HL-60 (cell line): ENCODE measurements at regions not wholly inside any gene's neighbourhood (a gene's known extent, or its start where the extent isn't known, plus 50 kb on each side); places are given as distances from the start of the nearest gene placed in this dataset.

Experiments
- GABPA ChIP-seq: IDR thresholded peaks from 2 replicates; pipeline ENCODE4 v1.6.1; 2012; ENCODE audit warnings: low read depth
- POLR2AphosphoS5 ChIP-seq: IDR thresholded peaks from 2 replicates; pipeline ENCODE4 v1.6.1; 2012; ENCODE audit warnings: low read depth
- SPI1 ChIP-seq: IDR thresholded peaks from 2 replicates; pipeline ENCODE4 v1.6.1; 2012; ENCODE audit warnings: low read depth, mild to moderate bottlenecking, borderline replicate concordance
- TF ChIP-seq, protein P1 (sequence below): IDR thresholded peaks from one replicate; pipeline ENCODE4 v1.5.1; 2011; ENCODE audit warnings: low read length, control low read depth, inconsistent platforms; ENCODE audit not compliant: insufficient read depth
- TF ChIP-seq, protein P2 (sequence below): IDR thresholded peaks from 2 replicates; pipeline ENCODE4 v1.6.1; 2012; ENCODE audit warnings: low read depth; ENCODE audit not compliant: insufficient replicate concordance

DNA sequence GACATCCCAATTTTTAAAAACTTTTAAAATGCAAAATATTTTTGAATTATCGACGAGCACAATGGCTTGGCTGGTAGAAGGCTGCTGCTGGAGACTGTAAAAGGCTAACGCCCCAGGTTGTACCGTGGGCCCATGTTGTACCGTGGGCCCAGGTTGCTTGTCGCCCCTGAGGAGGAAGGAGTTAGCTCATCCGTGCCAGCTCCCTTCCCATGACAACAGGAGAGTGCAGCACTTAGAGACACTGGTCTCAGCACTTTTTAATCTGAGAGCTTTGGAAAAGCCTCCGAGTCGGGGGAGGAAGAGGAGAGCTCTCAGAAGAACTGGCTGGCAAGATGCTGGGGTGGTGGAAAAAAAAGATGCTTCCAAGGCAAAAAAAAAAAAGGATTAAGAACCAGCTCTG lies 50.3 kb upstream of the CACNA1A start:
- TF ChIP-seq, protein P1, sequence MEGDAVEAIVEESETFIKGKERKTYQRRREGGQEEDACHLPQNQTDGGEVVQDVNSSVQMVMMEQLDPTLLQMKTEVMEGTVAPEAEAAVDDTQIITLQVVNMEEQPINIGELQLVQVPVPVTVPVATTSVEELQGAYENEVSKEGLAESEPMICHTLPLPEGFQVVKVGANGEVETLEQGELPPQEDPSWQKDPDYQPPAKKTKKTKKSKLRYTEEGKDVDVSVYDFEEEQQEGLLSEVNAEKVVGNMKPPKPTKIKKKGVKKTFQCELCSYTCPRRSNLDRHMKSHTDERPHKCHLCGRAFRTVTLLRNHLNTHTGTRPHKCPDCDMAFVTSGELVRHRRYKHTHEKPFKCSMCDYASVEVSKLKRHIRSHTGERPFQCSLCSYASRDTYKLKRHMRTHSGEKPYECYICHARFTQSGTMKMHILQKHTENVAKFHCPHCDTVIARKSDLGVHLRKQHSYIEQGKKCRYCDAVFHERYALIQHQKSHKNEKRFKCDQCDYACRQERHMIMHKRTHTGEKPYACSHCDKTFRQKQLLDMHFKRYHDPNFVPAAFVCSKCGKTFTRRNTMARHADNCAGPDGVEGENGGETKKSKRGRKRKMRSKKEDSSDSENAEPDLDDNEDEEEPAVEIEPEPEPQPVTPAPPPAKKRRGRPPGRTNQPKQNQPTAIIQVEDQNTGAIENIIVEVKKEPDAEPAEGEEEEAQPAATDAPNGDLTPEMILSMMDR, result no peak
- TF ChIP-seq POLR2AphosphoS5, result no peak
- TF ChIP-seq, protein P2, sequence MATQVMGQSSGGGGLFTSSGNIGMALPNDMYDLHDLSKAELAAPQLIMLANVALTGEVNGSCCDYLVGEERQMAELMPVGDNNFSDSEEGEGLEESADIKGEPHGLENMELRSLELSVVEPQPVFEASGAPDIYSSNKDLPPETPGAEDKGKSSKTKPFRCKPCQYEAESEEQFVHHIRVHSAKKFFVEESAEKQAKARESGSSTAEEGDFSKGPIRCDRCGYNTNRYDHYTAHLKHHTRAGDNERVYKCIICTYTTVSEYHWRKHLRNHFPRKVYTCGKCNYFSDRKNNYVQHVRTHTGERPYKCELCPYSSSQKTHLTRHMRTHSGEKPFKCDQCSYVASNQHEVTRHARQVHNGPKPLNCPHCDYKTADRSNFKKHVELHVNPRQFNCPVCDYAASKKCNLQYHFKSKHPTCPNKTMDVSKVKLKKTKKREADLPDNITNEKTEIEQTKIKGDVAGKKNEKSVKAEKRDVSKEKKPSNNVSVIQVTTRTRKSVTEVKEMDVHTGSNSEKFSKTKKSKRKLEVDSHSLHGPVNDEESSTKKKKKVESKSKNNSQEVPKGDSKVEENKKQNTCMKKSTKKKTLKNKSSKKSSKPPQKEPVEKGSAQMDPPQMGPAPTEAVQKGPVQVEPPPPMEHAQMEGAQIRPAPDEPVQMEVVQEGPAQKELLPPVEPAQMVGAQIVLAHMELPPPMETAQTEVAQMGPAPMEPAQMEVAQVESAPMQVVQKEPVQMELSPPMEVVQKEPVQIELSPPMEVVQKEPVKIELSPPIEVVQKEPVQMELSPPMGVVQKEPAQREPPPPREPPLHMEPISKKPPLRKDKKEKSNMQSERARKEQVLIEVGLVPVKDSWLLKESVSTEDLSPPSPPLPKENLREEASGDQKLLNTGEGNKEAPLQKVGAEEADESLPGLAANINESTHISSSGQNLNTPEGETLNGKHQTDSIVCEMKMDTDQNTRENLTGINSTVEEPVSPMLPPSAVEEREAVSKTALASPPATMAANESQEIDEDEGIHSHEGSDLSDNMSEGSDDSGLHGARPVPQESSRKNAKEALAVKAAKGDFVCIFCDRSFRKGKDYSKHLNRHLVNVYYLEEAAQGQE, result no peak
- TF ChIP-seq GABPA, result no peak
- TF ChIP-seq SPI1, result no peak
